ENCODE measurements at regions not wholly inside any gene's neighbourhood (a gene's known extent, or its start where the extent isn't known, plus 50 kb on each side); places are given as distances from the start of the nearest gene placed in this dataset.

GRCh38 chr7:26437003-26437532 lies 145.4 kb downstream of the SNX10 start:
- Histone ChIP-seq H3K36me3 (ENCODE audit: low read depth, low read length) (no peaks in the 10 kb centered on the region), H3K4me2 (ENCODE audit: low read length) (no peak overlapping the region), H3K9me3 (ENCODE audit: low read length) (no peaks in the 10 kb centered on the region), H3K4me3 (ENCODE audit: low read length) (no peak overlapping the region), H3K9ac (ENCODE audit: low read length) (no peak overlapping the region), H3K9me2 (replicated peaks; ENCODE audit: low read length) (no peaks in the 10 kb centered on the region), H3K27me3 (ENCODE audit: low read length) (no peaks in the 10 kb centered on the region), H3K4me1 (ENCODE audit: insufficient read depth, low read length) (peaks cover 6% of the 10 kb centered on the region), H4K20me1 (ENCODE audit: low read length) (no peaks in the 10 kb centered on the region), H3F3A (ENCODE audit: low read length, unreplicated experiment) (no peaks in the 10 kb centered on the region), H2AFZ (ENCODE audit: low read length) (no peak overlapping the region), H3K79me2 (ENCODE audit: low read length) (no peaks in the 10 kb centered on the region), H3K27ac (ENCODE audit: low read length) (no peak overlapping the region)
- TF ChIP-seq EZH2 (IDR thresholded peaks at IDR 0.05; ENCODE audit: low read length, unreplicated experiment) (no peak), CTCF (conservative IDR thresholded peaks at IDR 0.05; ENCODE audit: low read depth, low read length) (no peak), EZH2phosphoT487 (IDR thresholded peaks at IDR 0.05; ENCODE audit: borderline replicate concordance, low read length) (no peak)
- CTCF ChIA-PET = no interaction called here
- intact Hi-C loops (cut with micrococcal nuclease) = no loop called here
- BruUV-seq (replicated peaks) = no TSS peak
- ATAC-seq (no peak), DNase-seq (no peak)
- POLR2A ChIA-PET (ENCODE audit: unreplicated experiment) = no interaction called here

GRCh38 chr7:26438078-26438477 lies 146.4 kb downstream of the SNX10 start:
- ATAC-seq = no peak
- Histone ChIP-seq H3K4me1 (ENCODE audit: insufficient read depth, low read length) (peaks cover 6% of the 10 kb centered on the region), H3K9me2 (replicated peaks; ENCODE audit: low read length) (no peaks in the 10 kb centered on the region), H3K27me3 (ENCODE audit: low read length) (no peaks in the 10 kb centered on the region), H4K20me1 (ENCODE audit: low read length) (no peaks in the 10 kb centered on the region), H3K9me3 (ENCODE audit: low read length) (no peaks in the 10 kb centered on the region), H3K4me2 (ENCODE audit: low read length) (no peak overlapping the region), H3K36me3 (ENCODE audit: low read depth, low read length) (no peaks in the 10 kb centered on the region), H3K27ac (ENCODE audit: low read length) (no peak overlapping the region), H2AFZ (ENCODE audit: low read length) (no peak overlapping the region), H3K79me2 (ENCODE audit: low read length) (no peaks in the 10 kb centered on the region), H3F3A (ENCODE audit: low read length, unreplicated experiment) (no peaks in the 10 kb centered on the region), H3K4me3 (ENCODE audit: low read length) (no peak overlapping the region), H3K9ac (ENCODE audit: low read length) (no peak overlapping the region)
- no TSS peak for BruUV-seq (replicated peaks)
- TF ChIP-seq EZH2phosphoT487 (IDR thresholded peaks at IDR 0.05; ENCODE audit: borderline replicate concordance, low read length) = no peak
- TF ChIP-seq CTCF (conservative IDR thresholded peaks at IDR 0.05; ENCODE audit: low read depth, low read length) = no peak
- no peak for TF ChIP-seq EZH2 (IDR thresholded peaks at IDR 0.05; ENCODE audit: low read length, unreplicated experiment)
- CTCF ChIA-PET = no interaction called here
- intact Hi-C loops (cut with micrococcal nuclease) = no loop called here
- DNase-seq = no peak
- POLR2A ChIA-PET (ENCODE audit: unreplicated experiment) = no interaction called here

- H3K9me2 ChIP-seq (replicated peaks; ENCODE audit: low read length) = no peaks in the 10 kb centered on the region
- no peaks in the 10 kb centered on the region for H3K9me3 ChIP-seq (ENCODE audit: low read length)
- no peak overlapping the region for H2AFZ ChIP-seq (ENCODE audit: low read length)
- H3K4me3 ChIP-seq (ENCODE audit: low read length) = no peak overlapping the region
- no peaks in the 10 kb centered on the region for H3K27me3 ChIP-seq (ENCODE audit: low read length)
- no peak overlapping the region for H3K27ac ChIP-seq (ENCODE audit: low read length)
- no peaks in the 10 kb centered on the region for H3F3A ChIP-seq (ENCODE audit: low read length, unreplicated experiment)
- ChIA-PET POLR2A (ENCODE audit: unreplicated experiment) (interaction anchor here (0.7 kb wide), 1 partner anchor 36 kb away, joined by 4 read pairs; no protein-coding TSS in a partner anchor), CTCF (no interaction called here)
- DNase-seq = no peak
- no peak for ATAC-seq
- H3K36me3 ChIP-seq (ENCODE audit: low read depth, low read length) = no peaks in the 10 kb centered on the region
- BruUV-seq (replicated peaks) = no TSS peak
- no peak overlapping the region for H3K4me2 ChIP-seq (ENCODE audit: low read length)
- TF ChIP-seq EZH2 (IDR thresholded peaks at IDR 0.05; ENCODE audit: low read length, unreplicated experiment) (no peak), EZH2phosphoT487 (IDR thresholded peaks at IDR 0.05; ENCODE audit: borderline replicate concordance, low read length) (no peak), CTCF (conservative IDR thresholded peaks at IDR 0.05; ENCODE audit: low read depth, low read length) (no peak)
- H3K4me1 ChIP-seq (ENCODE audit: insufficient read depth, low read length) = peaks cover 6% of the 10 kb centered on the region
- intact Hi-C loops (cut with micrococcal nuclease) = no loop called here
- no peaks in the 10 kb centered on the region for H3K79me2 ChIP-seq (ENCODE audit: low read length)
- no peak overlapping the region for H3K9ac ChIP-seq (ENCODE audit: low read length)
- no peaks in the 10 kb centered on the region for H4K20me1 ChIP-seq (ENCODE audit: low read length)
Observed at GRCh38 chr7:26439521-26440232, 148.0 kb downstream of the SNX10 start.

All from PC-3 (cell line).